H9 (cell line): ENCODE measurements at regions not wholly inside any gene's neighbourhood (a gene's known extent, or its start where the extent isn't known, plus 50 kb on each side); places are given as distances from the start of the nearest gene placed in this dataset.
A peak's percentile ranks its signal among the peaks of the same experiment; 100 is the strongest.

ENCODE experiments used
- DNase-seq: peaks from one replicate; pipeline ENCODE4 v3.0.0-alpha.2; 2017
- H2AFZ ChIP-seq: one replicate; pipeline ENCODE4 v1.6.1; 2013; ENCODE audit warnings: mild to moderate bottlenecking, low read length, control low read depth, moderate library complexity
- H2AK5ac ChIP-seq: 2 replicates; pipeline ENCODE4 v1.6.1; 2013; ENCODE audit warnings: low read length, control low read depth, mixed read lengths; ENCODE audit not compliant: insufficient read length
- H2BK120ac ChIP-seq: one replicate; pipeline ENCODE4 v1.6.1; 2013; ENCODE audit warnings: low read depth, mild to moderate bottlenecking, low read length, control low read depth, inconsistent platforms; ENCODE audit not compliant: poor library complexity, severe bottlenecking
- H2BK12ac ChIP-seq: 2 replicates; pipeline ENCODE4 v1.6.1; 2013; ENCODE audit warnings: low read length, control low read depth, mixed read lengths, low read depth; ENCODE audit not compliant: insufficient read length
- H2BK15ac ChIP-seq: 2 replicates; pipeline ENCODE4 v1.6.1; 2013; ENCODE audit warnings: low read depth, low read length, control low read depth
- H2BK20ac ChIP-seq: one replicate; pipeline ENCODE4 v1.6.1; 2013; ENCODE audit warnings: low read depth, mild to moderate bottlenecking, low read length, control low read depth, inconsistent platforms; ENCODE audit not compliant: poor library complexity, severe bottlenecking
- H2BK5ac ChIP-seq: 2 replicates; pipeline ENCODE4 v1.6.1; 2013; ENCODE audit warnings: low read length, control low read depth, mixed read lengths; ENCODE audit not compliant: insufficient read length
- H3K14ac ChIP-seq: 2 replicates; pipeline ENCODE4 v1.6.1; 2013; ENCODE audit warnings: low read length, control low read depth; ENCODE audit not compliant: insufficient read depth
- H3K18ac ChIP-seq: 2 replicates; pipeline ENCODE4 v1.6.1; 2013; ENCODE audit warnings: low read depth, mild to moderate bottlenecking, mixed read lengths, low read length, control low read depth; ENCODE audit not compliant: insufficient read length
- H3K23ac ChIP-seq: 2 replicates; pipeline ENCODE4 v1.6.1; 2013; ENCODE audit warnings: low read length, control low read depth, mixed read lengths, low read depth; ENCODE audit not compliant: insufficient read length
- H3K23me2 ChIP-seq: 2 replicates; pipeline ENCODE4 v1.6.1; 2013; ENCODE audit warnings: low read depth, mild to moderate bottlenecking, mixed read lengths, low read length, control low read depth; ENCODE audit not compliant: insufficient read length, poor library complexity, severe bottlenecking
- H3K27ac ChIP-seq: 2 replicates; pipeline ENCODE4 v1.5.1; 2013; ENCODE audit warnings: low read length, control low read depth, mixed read lengths, low read depth; ENCODE audit not compliant: insufficient read length
- H3K27me3 ChIP-seq: 2 replicates; pipeline ENCODE4 v1.6.1; 2013; ENCODE audit warnings: low read length, control low read depth, inconsistent platforms; ENCODE audit not compliant: insufficient read depth
- H3K4ac ChIP-seq: 2 replicates; pipeline ENCODE4 v1.6.1; 2013; ENCODE audit warnings: low read depth, mild to moderate bottlenecking, control low read depth, inconsistent platforms, low read length, moderate library complexity
- H3K4me1 ChIP-seq: 2 replicates; pipeline ENCODE4 v1.6.1; 2013; ENCODE audit warnings: low read length, control low read depth, inconsistent platforms; ENCODE audit not compliant: insufficient read depth
- H3K4me2 ChIP-seq: 2 replicates; pipeline ENCODE4 v1.6.1; 2013; ENCODE audit warnings: low read length, control low read depth, mixed read lengths; ENCODE audit not compliant: insufficient read length, insufficient read depth
- H3K56ac ChIP-seq: 2 replicates; pipeline ENCODE4 v1.6.1; 2013; ENCODE audit warnings: low read depth, mild to moderate bottlenecking, mixed read lengths, low read length, control low read depth; ENCODE audit not compliant: insufficient read length
- H3K79me1 ChIP-seq: 2 replicates; pipeline ENCODE4 v1.6.1; 2013; ENCODE audit warnings: low read depth, mild to moderate bottlenecking, moderate library complexity, low read length, control low read depth, inconsistent platforms; ENCODE audit not compliant: insufficient read depth, poor library complexity, severe bottlenecking
- H3K79me2 ChIP-seq: 2 replicates; pipeline ENCODE4 v1.6.1; 2013; ENCODE audit warnings: low read length, control low read depth, inconsistent platforms; ENCODE audit not compliant: insufficient read depth
- H3K9ac ChIP-seq: 2 replicates; pipeline ENCODE4 v1.6.1; 2013; ENCODE audit warnings: low read length, control low read depth, mixed read lengths; ENCODE audit not compliant: insufficient read length; ENCODE audit errors: extremely low read depth
- H3K9me3 ChIP-seq: one replicate; pipeline ENCODE4 v1.6.1; 2013; ENCODE audit warnings: low read depth, low read length, inconsistent platforms; ENCODE audit not compliant: control insufficient read depth
- H3T11ph ChIP-seq: one replicate; pipeline ENCODE4 v1.6.1; 2013; ENCODE audit warnings: mild to moderate bottlenecking, low read length, control low read depth, inconsistent platforms
- H4K20me1 ChIP-seq: one replicate; pipeline ENCODE4 v1.6.1; 2013; ENCODE audit not compliant: control insufficient read depth, insufficient read length, insufficient read depth
- H4K5ac ChIP-seq: 2 replicates; pipeline ENCODE4 v1.6.1; 2013; ENCODE audit warnings: low read depth, mild to moderate bottlenecking, mixed read lengths, low read length, control low read depth; ENCODE audit not compliant: insufficient read length
- H4K8ac ChIP-seq: replicated peaks from 2 replicates; pipeline ENCODE4 v1.6.1; 2013; ENCODE audit warnings: low read length, control low read depth, mixed read lengths, low read depth; ENCODE audit not compliant: insufficient read length
- H4K91ac ChIP-seq: 2 replicates; pipeline ENCODE4 v1.6.1; 2013; ENCODE audit warnings: low read depth, mild to moderate bottlenecking, moderate library complexity, mixed read lengths, low read length, control low read depth; ENCODE audit not compliant: insufficient read length
- H3K27ac Mint-ChIP-seq, 3 experiments: 2 replicates in 2 of 3; 3 replicates in 1 of 3; pipeline ENCODE4 v1.8.0; 2020 to 2021; ENCODE audit warnings: mixed read lengths in 3 of 3, mild to moderate bottlenecking in 1 of 3, moderate library complexity in 1 of 3
- H3K27me3 Mint-ChIP-seq: 2 replicates; pipeline ENCODE4 v1.8.0; 2021; ENCODE audit warnings: low read depth, mild to moderate bottlenecking, moderate library complexity, mixed read lengths
- H3K36me3 Mint-ChIP-seq, 3 experiments: 2 replicates in 2 of 3; 3 replicates in 1 of 3; pipeline ENCODE4 v1.8.0; 2020 to 2021; ENCODE audit warnings: low read depth in 3 of 3, mixed read lengths in 3 of 3; ENCODE audit not compliant: insufficient read depth in 1 of 3
- H3K4me1 Mint-ChIP-seq, 2 experiments: 2 replicates each; pipeline ENCODE4 v1.8.0; 2020; ENCODE audit warnings: mixed read lengths in 2 of 2
- H3K4me3 Mint-ChIP-seq, 2 experiments: 2 replicates in 1 of 2; 3 replicates in 1 of 2; pipeline ENCODE4 v1.8.0; 2020 to 2021; ENCODE audit warnings: mild to moderate bottlenecking in 2 of 2, mixed read lengths in 2 of 2, moderate library complexity in 1 of 2
- H3K9me3 Mint-ChIP-seq, 2 experiments: 2 replicates in 1 of 2; 3 replicates in 1 of 2; pipeline ENCODE4 v1.8.0; 2020; ENCODE audit warnings: mild to moderate bottlenecking in 2 of 2, mixed read lengths in 2 of 2, moderate library complexity in 1 of 2
- CTCF ChIP-seq: fragments of 200-600 bp; sonication (generic); conservative IDR thresholded peaks from 3 replicates; pipeline ENCODE4 v1.8.0; 2021; ENCODE audit warnings: antibody characterized with exemption, mild to moderate bottlenecking
- WGBS: extraction: QIAGEN DNeasy Blood & Tissue Kit; methylation state at CpG from one replicate; pipeline ENCODE4 v1.1.7; 2013; ENCODE audit warnings: missing lambda C conversion rate, low lambda C conversion rate, mixed read lengths; ENCODE audit not compliant: insufficient read length; ENCODE audit errors: extremely low coverage; 5-methylcytosine and 5-hydroxymethylcytosine counted together

DNA sequence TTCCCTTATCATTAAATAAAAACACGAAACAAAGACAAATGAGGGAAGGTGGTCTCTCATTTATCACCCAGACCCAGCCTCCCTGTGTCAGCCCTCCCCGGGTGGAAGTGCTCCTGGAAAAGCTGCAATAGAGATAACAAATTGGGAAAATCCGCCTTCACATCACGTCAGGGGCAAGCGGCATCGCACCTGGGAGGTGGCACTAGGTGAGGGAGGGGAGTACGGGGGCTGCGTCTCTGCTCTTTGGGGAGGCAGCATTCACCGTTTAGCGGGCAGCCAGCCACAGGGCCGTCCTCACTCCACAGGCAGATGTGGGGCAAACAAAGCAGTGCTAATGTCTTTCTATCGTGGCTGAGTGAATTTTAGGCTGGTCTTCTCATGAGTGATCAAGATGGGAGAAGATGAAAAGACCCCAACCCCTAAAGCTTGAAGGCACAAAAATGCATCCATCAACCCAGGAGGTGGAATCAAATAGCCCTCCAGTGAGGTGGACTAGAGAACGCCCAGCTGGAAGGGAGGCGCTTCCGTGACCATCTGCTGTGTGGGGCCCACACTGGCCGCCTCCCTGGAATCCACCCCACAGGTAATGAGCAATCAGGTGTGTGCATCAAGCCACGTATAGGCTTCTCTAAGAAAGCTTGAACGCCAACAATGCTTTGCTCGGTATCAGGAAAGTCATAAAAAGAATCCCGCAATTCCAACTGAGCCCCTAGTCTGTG lies 629.5 kb downstream of the BRD1 start:
- no peak overlapping the region for H3K4ac ChIP-seq
- no peaks in the 10 kb centered on the region for H3K9me3 ChIP-seq
- TF ChIP-seq CTCF, result no peak
- H2BK12ac ChIP-seq, result no peak overlapping the region
- no peak overlapping the region for H2AK5ac ChIP-seq
- WGBS, result no CpG with 5 or more reads among the region's 20 CpGs
- H4K5ac ChIP-seq, result no peak overlapping the region
- 0 out of 5 replicates have a peak overlapping the region, but pooled peaks of 1 of the 2 experiments have one; percentile 45 for H3K4me3 Mint-ChIP-seq
- H3K4me1 ChIP-seq, result no peaks in the 10 kb centered on the region
- peak; percentile 5 for DNase-seq
- H3K23ac ChIP-seq, result no peak overlapping the region
- no peak overlapping the region for H3K27ac Mint-ChIP-seq
- no peaks in the 10 kb centered on the region for H4K20me1 ChIP-seq
- no peak overlapping the region for H2BK5ac ChIP-seq
- no peak overlapping the region for H4K8ac ChIP-seq
- H3K27ac ChIP-seq, result no peak overlapping the region
- no peak overlapping the region for H3K56ac ChIP-seq
- no peaks in the 10 kb centered on the region for H3K23me2 ChIP-seq
- peaks cover 11 to 18% of the 10 kb centered on the region in 2 experiments for H3K4me1 Mint-ChIP-seq
- no peaks in the 10 kb centered on the region for H3K27me3 ChIP-seq
- no peak overlapping the region for H2BK20ac ChIP-seq
- H3K9me3 Mint-ChIP-seq, result no peaks in the 10 kb centered on the region
- no peak overlapping the region for H2BK120ac ChIP-seq
- no peak overlapping the region for H2AFZ ChIP-seq
- no peak overlapping the region for H2BK15ac ChIP-seq
- no peak overlapping the region for H3K18ac ChIP-seq
- H3K27me3 Mint-ChIP-seq, result peaks cover 34% of the 10 kb centered on the region
- H3K79me2 ChIP-seq, result no peaks in the 10 kb centered on the region
- H3K9ac ChIP-seq, result no peak overlapping the region
- no peak overlapping the region for H4K91ac ChIP-seq
- no peaks in the 10 kb centered on the region for H3K79me1 ChIP-seq
- no peak overlapping the region for H3T11ph ChIP-seq
- no peak overlapping the region for H3K14ac ChIP-seq
- H3K4me2 ChIP-seq, result no peak overlapping the region
- no peaks in the 10 kb centered on the region for H3K36me3 Mint-ChIP-seq
